Osteocyte (in vitro differentiated cells): ENCODE measurements at regions not wholly inside any gene's neighbourhood (a gene's known extent, or its start where the extent isn't known, plus 50 kb on each side); places are given as distances from the start of the nearest gene placed in this dataset.
"Not testable (repeated sequence)": the region's sequence is repeated elsewhere in the genome, so short reads cannot be mapped to it uniquely, and the experiment has no call there.

Source experiments
- DNase-seq: peaks from one replicate; pipeline ENCODE4 v3.0.0; 2021; ENCODE audit warnings: mixed read lengths; ENCODE audit not compliant: unreplicated experiment; ENCODE audit errors: extremely low spot score
- H3K27ac Mint-ChIP-seq: one replicate; pipeline ENCODE4 v1.8.0; 2021; ENCODE audit warnings: mild to moderate bottlenecking, mixed read lengths; ENCODE audit not compliant: unreplicated experiment
- H3K27me3 Mint-ChIP-seq: one replicate; pipeline ENCODE4 v1.8.0; 2021; ENCODE audit warnings: mixed read lengths; ENCODE audit not compliant: unreplicated experiment
- H3K36me3 Mint-ChIP-seq: one replicate; pipeline ENCODE4 v1.8.0; 2021; ENCODE audit warnings: mixed read lengths; ENCODE audit not compliant: unreplicated experiment
- H3K4me1 Mint-ChIP-seq: one replicate; pipeline ENCODE4 v1.8.0; 2021; ENCODE audit warnings: mixed read lengths; ENCODE audit not compliant: unreplicated experiment
- H3K4me3 Mint-ChIP-seq: one replicate; pipeline ENCODE4 v1.8.0; 2021; ENCODE audit warnings: mild to moderate bottlenecking, moderate library complexity, mixed read lengths; ENCODE audit not compliant: unreplicated experiment
- H3K9me3 Mint-ChIP-seq: one replicate; pipeline ENCODE4 v1.8.0; 2021; ENCODE audit warnings: mixed read lengths; ENCODE audit not compliant: unreplicated experiment
- CTCF ChIP-seq: fragments of 200-600 bp; sonication (generic); IDR thresholded peaks from 2 replicates; pipeline ENCODE4 v1.5.0; 2021; ENCODE audit warnings: antibody characterized with exemption, mild to moderate bottlenecking, moderate library complexity

DNA sequence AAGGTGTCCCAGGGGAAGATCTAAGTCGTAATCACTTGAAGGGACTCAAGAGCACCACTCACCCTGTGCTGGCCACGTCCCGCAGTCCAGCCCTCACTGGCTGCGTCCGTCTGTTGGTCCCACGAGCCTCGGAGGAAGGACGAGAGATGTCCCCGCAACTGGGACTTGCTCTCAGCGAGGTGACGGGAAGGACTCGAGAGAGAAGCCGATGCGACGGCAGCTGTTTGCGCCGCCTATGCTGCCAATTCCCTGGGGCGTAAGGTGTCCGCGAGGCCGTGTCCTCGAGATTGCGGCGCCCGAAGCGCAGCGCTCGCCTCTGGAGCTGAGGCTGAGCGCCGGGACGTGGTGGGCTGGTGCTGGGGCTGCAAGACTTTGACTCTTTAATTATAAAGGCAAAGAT, 100.6 kb upstream of the SEMA3E start:
- DNase-seq, result no peak
- H3K27ac Mint-ChIP-seq, result no peak overlapping the region
- no peaks in the 10 kb centered on the region for H3K27me3 Mint-ChIP-seq
- peaks cover 4% of the 10 kb centered on the region for H3K9me3 Mint-ChIP-seq
- no peak overlapping the region for H3K4me3 Mint-ChIP-seq
- peaks cover 8% of the 10 kb centered on the region for H3K4me1 Mint-ChIP-seq
- H3K36me3 Mint-ChIP-seq, result no peaks in the 10 kb centered on the region
- TF ChIP-seq CTCF, result no peak

- peaks cover 5% of the 10 kb centered on the region for H3K27me3 Mint-ChIP-seq
- H3K4me3 Mint-ChIP-seq, result no peak overlapping the region
- no peaks in the 10 kb centered on the region for H3K9me3 Mint-ChIP-seq
- TF ChIP-seq CTCF, result no peak
- peaks cover 3% of the 10 kb centered on the region for H3K4me1 Mint-ChIP-seq
- H3K27ac Mint-ChIP-seq, result no peak overlapping the region
- no peaks in the 10 kb centered on the region for H3K36me3 Mint-ChIP-seq
- no peak for DNase-seq
Measured at GRCh38 chr7:83739527-83739926, 90.6 kb upstream of the SEMA3E start.

DNA sequence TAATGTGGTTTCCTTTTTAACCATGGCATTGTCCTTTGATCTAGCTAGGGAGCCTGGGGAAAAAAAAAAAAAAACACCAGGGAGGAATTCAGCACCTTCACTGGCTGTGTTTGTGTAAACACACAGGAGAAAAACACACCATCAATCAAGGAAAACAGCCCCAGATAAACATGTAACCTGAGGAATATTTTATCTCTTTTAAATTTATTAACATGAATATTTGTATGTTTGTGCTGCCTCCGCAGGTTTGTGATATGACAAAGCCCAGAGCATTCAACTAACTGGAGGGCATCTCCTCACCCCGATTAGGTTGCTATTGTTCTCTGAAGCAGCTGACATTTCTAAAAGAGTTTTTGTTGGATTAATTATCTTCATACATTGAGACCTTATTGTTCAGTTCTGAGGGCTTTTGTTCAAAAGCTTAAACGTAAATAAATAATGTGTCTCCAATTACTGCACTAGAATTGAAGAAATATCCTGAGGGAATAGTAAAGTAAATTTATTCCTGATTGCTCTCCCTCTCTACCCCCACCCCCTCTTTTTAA, 89.4 kb upstream of the SEMA3E start:
- DNase-seq, result no peak
- H3K4me3 Mint-ChIP-seq, result no peak overlapping the region
- no peak overlapping the region for H3K27ac Mint-ChIP-seq
- no peaks in the 10 kb centered on the region for H3K36me3 Mint-ChIP-seq
- no peak for TF ChIP-seq CTCF
- H3K9me3 Mint-ChIP-seq, result no peaks in the 10 kb centered on the region
- H3K4me1 Mint-ChIP-seq, result peaks cover 3% of the 10 kb centered on the region
- H3K27me3 Mint-ChIP-seq, result peaks cover 5% of the 10 kb centered on the region

GRCh38 chr7:83732305-83732704, 83.4 kb upstream of the SEMA3E start:
- no peak for DNase-seq
- Mint-ChIP-seq H3K4me1 (peaks cover 4% of the 10 kb centered on the region), H3K4me3 (no peak overlapping the region), H3K27me3 (no peaks in the 10 kb centered on the region), H3K27ac (no peak overlapping the region), H3K36me3 (no peaks in the 10 kb centered on the region), H3K9me3 (no peaks in the 10 kb centered on the region)
- no peak for TF ChIP-seq CTCF

DNA sequence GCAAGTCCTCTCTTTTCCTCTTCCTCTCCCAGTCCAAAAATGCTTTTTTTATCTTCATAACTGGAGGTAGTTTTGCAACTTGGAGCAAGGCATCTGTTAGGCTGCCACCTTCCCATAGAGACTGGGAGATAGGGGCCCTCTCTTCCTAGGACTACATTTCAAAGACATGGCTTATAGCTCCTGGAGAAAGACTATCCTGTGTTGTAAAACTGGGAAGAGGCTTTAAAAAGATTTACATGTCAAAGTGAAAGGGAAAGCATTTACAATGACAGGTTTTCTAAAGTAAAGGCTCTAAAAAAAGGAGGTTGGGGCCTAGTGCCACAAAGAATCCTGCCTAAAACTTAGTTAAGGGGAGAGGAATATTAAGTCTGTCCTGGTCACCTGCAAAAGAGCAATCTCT, 82.2 kb upstream of the SEMA3E start:
- H3K27me3 Mint-ChIP-seq, result peaks cover 2% of the 10 kb centered on the region
- no peaks in the 10 kb centered on the region for H3K36me3 Mint-ChIP-seq
- no peak for DNase-seq
- H3K9me3 Mint-ChIP-seq, result no peaks in the 10 kb centered on the region
- peaks cover 4% of the 10 kb centered on the region for H3K4me1 Mint-ChIP-seq
- no peak overlapping the region for H3K27ac Mint-ChIP-seq
- H3K4me3 Mint-ChIP-seq, result no peak overlapping the region
- no peak for TF ChIP-seq CTCF

- not testable (repeated sequence) for H3K36me3 Mint-ChIP-seq, H3K27ac Mint-ChIP-seq, DNase-seq, H3K27me3 Mint-ChIP-seq, H3K4me3 Mint-ChIP-seq, H3K4me1 Mint-ChIP-seq, H3K9me3 Mint-ChIP-seq
Measured at GRCh38 chr7:83716923-83717322, 68.0 kb upstream of the SEMA3E start.
